GM21717 (cell line): ENCODE measurements at regions not wholly inside any gene's neighbourhood (a gene's known extent, or its start where the extent isn't known, plus 50 kb on each side); places are given as distances from the start of the nearest gene placed in this dataset.

Experiments
- ATAC-seq: cut with Tn5 transposase; IDR thresholded peaks from one replicate; pipeline ENCODE4 v1.9.1; 2021; ENCODE audit warnings: mild to moderate bottlenecking, moderate library complexity; ENCODE audit not compliant: unreplicated experiment

DNA sequence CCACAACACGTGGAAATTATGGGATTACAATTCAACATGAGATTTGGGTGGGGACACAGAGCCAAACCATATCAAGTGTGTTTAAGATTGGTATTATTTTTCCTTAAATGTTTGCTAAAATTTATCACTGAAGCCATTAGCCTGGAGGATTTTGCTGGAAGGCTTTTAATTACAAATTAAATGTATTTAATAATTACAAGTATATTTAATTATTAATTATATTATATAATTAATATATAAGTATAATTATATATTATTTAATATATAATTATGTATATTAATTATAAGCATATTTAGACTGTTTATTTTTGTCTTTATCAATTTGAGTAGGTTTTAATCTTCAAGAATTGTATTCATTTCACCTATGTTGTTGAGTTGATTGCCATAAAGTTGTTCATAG, 427.4 kb upstream of the FLRT2 start:
- ATAC-seq = no peak

- ATAC-seq = no peak
Measured at GRCh38 chr14:85106506-85106905, 423.4 kb upstream of the FLRT2 start.

DNA sequence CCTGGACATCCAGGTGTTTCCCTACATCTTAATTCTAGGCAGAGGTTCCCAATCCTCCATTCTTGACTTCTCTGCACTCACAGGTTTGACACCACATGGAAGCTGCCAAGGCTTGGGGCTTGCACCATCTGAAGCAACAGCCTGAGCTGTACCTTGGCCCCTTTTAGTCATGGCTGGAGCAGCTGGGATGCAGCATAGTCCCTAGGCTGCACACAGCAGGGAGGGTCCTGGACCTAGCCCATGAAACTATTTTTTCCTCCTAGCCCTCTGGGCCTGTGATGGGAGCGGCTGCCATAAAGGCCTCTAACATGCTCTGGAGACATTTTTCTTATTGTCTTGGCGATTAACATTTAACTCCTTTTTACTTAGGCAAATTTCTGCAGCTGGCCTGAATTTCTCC, 417.2 kb upstream of the FLRT2 start:
- ATAC-seq = no peak

- no peak for ATAC-seq
Measured at GRCh38 chr14:85115921-85116320, 414.0 kb upstream of the FLRT2 start.

- no peak for ATAC-seq
Measured at GRCh38 chr14:85118274-85118673, 411.7 kb upstream of the FLRT2 start.

GRCh38 chr14:85122690-85123089, 407.3 kb upstream of the FLRT2 start:
- no peak for ATAC-seq

DNA sequence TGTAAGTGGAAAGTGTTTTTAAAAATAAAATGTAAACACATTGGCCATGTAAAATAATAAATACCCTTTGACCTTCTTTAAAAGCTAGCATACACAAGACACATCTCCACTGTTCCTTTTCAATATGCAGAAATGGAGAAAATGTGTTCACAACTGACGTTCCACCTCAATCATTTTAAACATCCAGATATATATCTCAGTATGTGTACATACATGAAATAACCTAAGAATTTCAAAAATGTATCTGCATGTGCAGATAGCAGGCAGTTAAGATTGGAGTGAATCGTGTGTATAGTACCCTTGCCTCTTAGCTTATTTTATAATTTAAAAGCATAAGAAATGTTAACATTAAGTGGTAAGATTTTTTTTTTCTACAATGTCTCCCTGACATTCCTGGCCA, 406.2 kb upstream of the FLRT2 start:
- ATAC-seq = no peak

DNA sequence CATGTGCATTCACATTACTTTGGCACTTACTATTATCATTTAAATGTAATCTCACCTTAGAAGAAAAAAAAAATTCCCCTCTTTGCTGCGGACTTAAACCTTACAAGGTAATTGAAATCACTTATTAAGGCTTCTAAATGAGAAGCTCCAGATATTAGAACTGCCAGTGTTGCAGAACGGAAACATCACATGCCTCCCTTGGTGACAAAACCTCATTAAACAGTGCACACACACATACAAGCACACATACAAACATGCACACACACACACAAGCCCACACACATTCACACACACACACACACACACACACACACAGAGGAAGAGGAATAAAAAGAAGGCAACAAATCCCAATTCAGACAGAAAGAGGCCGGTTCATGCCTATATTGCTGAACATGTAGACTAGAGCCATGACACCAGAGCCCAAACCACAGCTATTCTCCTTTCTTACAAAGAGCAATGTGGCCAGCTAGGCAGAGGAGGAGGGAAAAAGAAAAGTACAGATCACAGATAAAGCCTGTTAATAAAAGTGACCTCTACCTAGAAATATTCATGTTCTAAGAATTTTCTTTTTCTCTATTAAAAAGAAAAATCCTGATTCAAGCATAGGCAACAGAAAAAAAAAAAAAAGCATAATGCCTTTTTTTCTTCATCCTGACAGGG, 405.2 kb upstream of the FLRT2 start:
- no peak for ATAC-seq

GRCh38 chr14:85125291-85125670, 404.7 kb upstream of the FLRT2 start:
- no peak for ATAC-seq

GRCh38 chr14:85129921-85130320, 400.0 kb upstream of the FLRT2 start:
- no peak for ATAC-seq

- ATAC-seq = no peak
Measured at GRCh38 chr14:85131226-85131922, 398.6 kb upstream of the FLRT2 start.

- ATAC-seq = no peak
Measured at GRCh38 chr14:85142982-85143381, 387.0 kb upstream of the FLRT2 start.

- ATAC-seq = no peak
Measured at GRCh38 chr14:85146779-85147178, 383.2 kb upstream of the FLRT2 start.

DNA sequence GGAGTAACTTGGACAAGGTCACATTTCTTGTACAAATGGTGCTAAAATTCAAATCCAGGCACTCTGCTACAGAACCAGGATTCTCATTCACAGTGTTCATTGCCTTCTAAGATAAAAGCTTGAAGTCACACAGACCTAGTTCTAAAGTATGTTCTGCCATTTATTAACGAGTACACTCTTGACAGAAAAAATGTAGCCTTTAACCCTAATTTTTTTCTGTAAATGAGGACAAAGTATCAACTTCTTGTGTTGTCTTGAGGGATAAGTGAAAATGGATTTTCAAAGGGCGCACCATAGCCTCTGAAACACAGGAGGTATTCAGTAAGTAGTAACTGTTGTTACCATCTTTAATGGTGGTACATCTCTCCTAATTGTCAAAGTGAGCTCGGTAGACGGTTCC, 379.8 kb upstream of the FLRT2 start:
- ATAC-seq = no peak

DNA sequence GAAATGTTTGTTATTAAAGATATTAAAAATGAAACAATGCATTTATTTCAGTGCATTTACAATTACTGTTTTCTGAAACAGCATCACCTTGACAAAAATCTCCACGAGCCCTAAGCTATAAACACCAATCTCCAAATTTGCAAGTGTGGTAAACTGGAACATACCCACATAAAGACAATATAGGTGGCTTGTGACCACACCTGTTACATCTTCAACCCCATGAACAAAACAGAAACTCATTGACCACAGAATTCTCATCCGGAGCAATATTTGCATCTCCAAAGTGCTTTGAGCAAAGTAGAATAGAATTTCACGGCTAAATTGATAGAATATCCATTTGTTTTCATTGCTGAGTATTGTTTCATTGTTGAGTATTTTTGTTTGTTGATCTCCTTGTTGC, 375.2 kb upstream of the FLRT2 start:
- ATAC-seq = no peak

DNA sequence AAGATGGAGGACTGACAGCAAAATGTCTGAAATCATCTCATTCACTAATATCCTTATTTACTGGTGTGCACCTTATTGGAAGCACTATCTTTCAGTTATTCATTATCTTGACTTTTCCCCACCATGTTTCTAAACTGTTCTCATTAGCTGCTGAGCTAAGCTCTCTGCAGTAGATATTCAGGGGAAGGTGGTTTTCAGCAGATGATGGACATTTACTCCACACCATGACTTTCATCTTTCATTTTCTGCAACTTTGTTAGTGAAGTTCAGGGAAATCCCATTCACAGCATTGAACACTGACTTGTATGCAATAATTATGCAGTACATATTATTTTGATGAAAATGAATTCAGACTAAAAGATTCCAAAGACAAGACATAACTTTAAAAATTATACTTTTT, 373.6 kb upstream of the FLRT2 start:
- ATAC-seq = no peak

DNA sequence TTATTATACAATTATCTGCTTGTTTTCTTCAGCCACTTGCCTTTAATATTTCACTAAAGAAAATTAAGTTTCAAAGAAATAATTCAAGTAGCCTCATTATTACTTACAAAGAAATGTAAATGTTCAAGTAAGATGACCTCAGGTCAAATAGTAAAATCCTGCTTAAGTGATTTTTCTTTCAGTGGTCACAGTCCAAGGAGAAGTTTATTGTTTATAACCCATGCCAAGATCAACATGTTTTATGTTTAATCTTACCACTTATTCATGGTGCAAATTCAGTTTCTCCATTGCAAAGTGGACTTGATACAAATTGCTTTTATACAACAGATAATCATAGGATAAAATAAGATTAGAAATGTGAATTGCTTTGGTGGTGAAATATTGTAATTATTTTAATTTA, 370.2 kb upstream of the FLRT2 start:
- ATAC-seq = no peak

DNA sequence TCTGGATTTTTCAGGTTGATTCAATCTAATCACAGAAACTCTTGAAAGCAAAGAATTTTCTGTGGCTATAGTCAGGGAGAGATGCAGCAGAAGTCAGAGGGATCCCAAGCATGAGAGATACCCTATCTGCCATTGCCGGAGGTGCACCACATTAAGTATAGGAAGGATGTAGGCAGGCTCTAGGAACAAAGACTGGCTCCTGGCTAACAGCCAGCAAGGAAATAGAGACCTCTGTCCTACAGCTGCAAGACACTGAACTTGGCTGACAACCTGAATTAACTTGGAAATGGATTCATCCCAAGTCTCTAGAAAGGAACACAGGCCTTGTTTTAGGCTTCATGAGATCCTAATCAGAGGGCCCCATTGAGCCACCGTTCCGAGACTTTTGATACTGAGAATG, 364.9 kb upstream of the FLRT2 start:
- no peak for ATAC-seq

DNA sequence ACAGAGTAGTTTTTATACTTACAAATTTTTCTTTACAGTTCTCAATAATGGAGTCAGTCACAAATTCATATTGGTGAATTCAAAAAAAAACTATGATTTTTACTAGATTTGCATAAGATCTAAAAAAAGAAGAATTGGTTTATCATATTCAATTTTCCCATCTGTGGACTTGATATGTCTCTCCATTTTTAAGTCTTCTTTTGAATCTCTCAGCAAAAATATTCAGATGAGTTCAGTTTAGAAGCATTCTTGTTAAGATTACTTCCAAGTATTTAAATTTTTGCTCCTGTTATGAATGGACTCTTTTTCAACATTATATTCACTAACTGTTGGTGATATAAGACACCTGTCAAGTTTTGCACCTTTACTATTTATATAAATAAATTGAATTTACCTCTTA, 360.6 kb upstream of the FLRT2 start:
- ATAC-seq = no peak

- no peak for ATAC-seq
Measured at GRCh38 chr14:85172290-85172689, 357.7 kb upstream of the FLRT2 start.

- no peak for ATAC-seq
Measured at GRCh38 chr14:85172889-85173477, 357.0 kb upstream of the FLRT2 start.

GRCh38 chr14:85175556-85175955, 354.4 kb upstream of the FLRT2 start:
- no peak for ATAC-seq

DNA sequence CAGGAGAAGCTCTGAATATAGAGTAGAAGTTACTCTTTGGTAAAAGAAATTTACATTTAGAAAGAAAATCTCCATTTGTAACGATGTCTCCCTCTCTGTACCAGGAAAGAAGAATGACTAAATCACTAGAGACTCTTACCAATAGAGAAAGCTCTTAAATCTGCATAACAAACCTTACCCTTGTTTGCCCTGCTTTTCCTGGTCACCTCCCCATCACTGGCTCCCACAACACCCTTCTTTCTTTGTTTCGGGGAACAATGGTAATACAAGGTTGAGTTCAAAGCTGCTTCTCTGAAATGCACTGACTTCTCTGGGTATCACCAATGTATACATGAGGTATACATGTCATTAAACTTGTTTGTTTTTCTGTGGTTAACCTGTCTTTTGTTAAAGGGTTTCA, 351.1 kb upstream of the FLRT2 start:
- no peak for ATAC-seq
